HEK293 (cell line): ENCODE measurements at regions not wholly inside any gene's neighbourhood (a gene's known extent, or its start where the extent isn't known, plus 50 kb on each side); places are given as distances from the start of the nearest gene placed in this dataset.

ENCODE experiments used
- CTCF ChIA-PET: fragments of 350-600 bp; formaldehyde crosslinking; extraction: SDS; loops from one replicate; lab custom pipeline; 2021; ENCODE audit warnings: antibody characterized with exemption; lab: Yijun Ruan, JAX
- POLR2A ChIA-PET: fragments of 300-600 bp; formaldehyde crosslinking; extraction: SDS; loops from one replicate; lab custom pipeline; 2020; ENCODE audit warnings: antibody characterized with exemption, inconsistent platforms; lab: Yijun Ruan, JAX
- H3K27ac ChIP-seq: fragments of 200-500 bp; sonication (Bioruptor generic); 2 replicates; pipeline ENCODE4 v1.5.1; 2014; ENCODE audit warnings: low read depth, low read length, control low read depth, inconsistent platforms; ENCODE audit errors: extremely low read depth
- H3K36me3 ChIP-seq, 2 experiments: fragments of 200-500 bp in 1 of 2; sonication (Bioruptor generic) in 1 of 2; 1 replicate in 1 of 2; 2 replicates in 1 of 2; pipeline ENCODE4 v1.5.1; 2014 to 2017; ENCODE audit warnings: inconsistent platforms in 2 of 2, low read length in 2 of 2; ENCODE audit not compliant: control insufficient read depth in 2 of 2, insufficient read depth in 1 of 2
- H3K4me1 ChIP-seq: fragments of 200-500 bp; sonication (Bioruptor generic); 2 replicates; pipeline ENCODE4 v1.5.1; 2014; ENCODE audit warnings: mild to moderate bottlenecking, low read length, inconsistent platforms; ENCODE audit not compliant: control insufficient read depth, insufficient read depth
- H3K4me3 ChIP-seq: 2 replicates; pipeline ENCODE4 v1.5.1; 2011; ENCODE audit warnings: low read depth, mild to moderate bottlenecking, control low read depth, low read length, moderate library complexity
- H3K9me3 ChIP-seq: fragments of 200-500 bp; sonication (Bioruptor generic); 2 replicates; pipeline ENCODE4 v1.5.1; 2014; ENCODE audit warnings: low read depth, low read length, inconsistent platforms; ENCODE audit not compliant: control insufficient read depth, insufficient read depth
- MYNN ChIP-seq: fragments of 450-650 bp; formaldehyde crosslinking; IDR thresholded peaks from 2 replicates; pipeline ENCODE4 v1.5.1; 2016; ENCODE audit warnings: missing biosample characterization, missing genetic modification characterization, borderline replicate concordance
- RBAK ChIP-seq: fragments of 450-650 bp; formaldehyde crosslinking; IDR thresholded peaks from 2 replicates; pipeline ENCODE4 v1.5.1; 2016; ENCODE audit warnings: missing biosample characterization, missing genetic modification characterization
- TCF7L2 ChIP-seq: IDR thresholded peaks from 2 replicates; pipeline ENCODE4 v1.6.1; 2011; ENCODE audit warnings: low read depth, mild to moderate bottlenecking, inconsistent platforms, low read length, moderate library complexity, borderline replicate concordance
- WT1 ChIP-seq: fragments of 450-650 bp; formaldehyde crosslinking; IDR thresholded peaks from 2 replicates; pipeline ENCODE4 v1.5.1; 2016; ENCODE audit warnings: missing biosample characterization, missing genetic modification characterization
- ZBTB20 ChIP-seq: fragments of 450-650 bp; formaldehyde crosslinking; IDR thresholded peaks from 2 replicates; pipeline ENCODE4 v1.5.1; 2016; ENCODE audit warnings: missing biosample characterization, missing genetic modification characterization
- ZEB2 ChIP-seq: fragments of 450-650 bp; formaldehyde crosslinking; IDR thresholded peaks from 2 replicates; pipeline ENCODE4 v1.5.1; 2016; ENCODE audit warnings: missing biosample characterization, missing genetic modification characterization
- ZFP69B ChIP-seq: fragments of 450-650 bp; formaldehyde crosslinking; IDR thresholded peaks from 2 replicates; pipeline ENCODE4 v1.5.1; 2016; ENCODE audit warnings: missing biosample characterization, missing genetic modification characterization
- ZNF157 ChIP-seq: fragments of 450-650 bp; formaldehyde crosslinking; IDR thresholded peaks from 2 replicates; pipeline ENCODE4 v1.5.1; 2016; ENCODE audit warnings: missing biosample characterization, missing genetic modification characterization
- ZNF202 ChIP-seq: fragments of 450-650 bp; formaldehyde crosslinking; IDR thresholded peaks from 2 replicates; pipeline ENCODE4 v1.5.1; 2016; ENCODE audit warnings: missing biosample characterization, missing genetic modification characterization, borderline replicate concordance
- ZNF221 ChIP-seq: fragments of 450-650 bp; formaldehyde crosslinking; IDR thresholded peaks from 2 replicates; pipeline ENCODE4 v1.5.1; 2017; ENCODE audit warnings: missing biosample characterization, missing genetic modification characterization, borderline replicate concordance
- ZNF266 ChIP-seq: fragments of 450-650 bp; formaldehyde crosslinking; IDR thresholded peaks from 2 replicates; pipeline ENCODE4 v1.5.1; 2016; ENCODE audit warnings: missing biosample characterization, missing genetic modification characterization, low read depth
- ZNF324 ChIP-seq: fragments of 450-650 bp; formaldehyde crosslinking; IDR thresholded peaks from 2 replicates; pipeline ENCODE4 v1.5.1; 2016; ENCODE audit warnings: missing biosample characterization, missing genetic modification characterization
- ZNF341 ChIP-seq: fragments of 450-650 bp; formaldehyde crosslinking; IDR thresholded peaks from 2 replicates; pipeline ENCODE4; 2016; ENCODE audit warnings: low read depth, missing biosample characterization, missing genetic modification characterization
- ZNF423 ChIP-seq: fragments of 450-650 bp; formaldehyde crosslinking; IDR thresholded peaks from 2 replicates; pipeline ENCODE4 v1.5.1; 2016; ENCODE audit warnings: missing biosample characterization, missing genetic modification characterization
- ZNF473 ChIP-seq: fragments of 450-650 bp; formaldehyde crosslinking; IDR thresholded peaks from 2 replicates; pipeline ENCODE4 v1.5.1; 2017; ENCODE audit warnings: missing biosample characterization, missing genetic modification characterization
- ZNF514 ChIP-seq: fragments of 450-650 bp; formaldehyde crosslinking; IDR thresholded peaks from 2 replicates; pipeline ENCODE4 v1.5.1; 2016; ENCODE audit warnings: missing biosample characterization, missing genetic modification characterization
- ZNF529 ChIP-seq: fragments of 450-650 bp; formaldehyde crosslinking; IDR thresholded peaks from 2 replicates; pipeline ENCODE4 v1.5.1; 2017; ENCODE audit warnings: missing genetic modification characterization, missing biosample characterization; ENCODE audit not compliant: insufficient replicate concordance
- ZNF560 ChIP-seq: fragments of 450-650 bp; formaldehyde crosslinking; IDR thresholded peaks from 2 replicates; pipeline ENCODE4 v1.5.1; 2017; ENCODE audit warnings: missing biosample characterization, missing genetic modification characterization, borderline replicate concordance
- ZNF621 ChIP-seq: fragments of 450-650 bp; formaldehyde crosslinking; IDR thresholded peaks from 2 replicates; pipeline ENCODE4 v1.5.1; 2017; ENCODE audit warnings: missing biosample characterization, missing genetic modification characterization
- ZNF654 ChIP-seq: fragments of 450-650 bp; formaldehyde crosslinking; IDR thresholded peaks from 2 replicates; pipeline ENCODE4 v1.5.1; 2016; ENCODE audit warnings: low read depth, missing biosample characterization, missing genetic modification characterization
- ZNF768 ChIP-seq: fragments of 450-650 bp; formaldehyde crosslinking; IDR thresholded peaks from 2 replicates; pipeline ENCODE4 v1.5.1; 2018; ENCODE audit warnings: missing biosample characterization, mild to moderate bottlenecking, missing genetic modification characterization
- ZSCAN30 ChIP-seq: fragments of 450-650 bp; IDR thresholded peaks from 2 replicates; pipeline ENCODE4 v1.5.1; 2018; ENCODE audit warnings: missing biosample characterization, mild to moderate bottlenecking, missing genetic modification characterization, moderate library complexity
- TF ChIP-seq, protein P1 (sequence below): fragments of 450-650 bp; formaldehyde crosslinking; conservative IDR thresholded peaks from 2 replicates; pipeline ENCODE4 v1.5.1; 2016; ENCODE audit warnings: low read depth, missing biosample characterization, missing genetic modification characterization
- TF ChIP-seq, protein P2 (sequence below): fragments of 450-650 bp; formaldehyde crosslinking; IDR thresholded peaks from 2 replicates; pipeline ENCODE4 v1.5.0; 2017; ENCODE audit warnings: missing biosample characterization, missing genetic modification characterization, borderline replicate concordance
- TF ChIP-seq, protein P3 (sequence below): fragments of 450-650 bp; formaldehyde crosslinking; IDR thresholded peaks from 2 replicates; pipeline ENCODE4 v1.5.1; 2016; ENCODE audit warnings: missing biosample characterization, missing genetic modification characterization
- TF ChIP-seq, protein P4 (sequence below): IDR thresholded peaks from 2 replicates; pipeline ENCODE4 v1.6.1; 2011; ENCODE audit warnings: mild to moderate bottlenecking, low read depth, low read length, borderline replicate concordance

DNA sequence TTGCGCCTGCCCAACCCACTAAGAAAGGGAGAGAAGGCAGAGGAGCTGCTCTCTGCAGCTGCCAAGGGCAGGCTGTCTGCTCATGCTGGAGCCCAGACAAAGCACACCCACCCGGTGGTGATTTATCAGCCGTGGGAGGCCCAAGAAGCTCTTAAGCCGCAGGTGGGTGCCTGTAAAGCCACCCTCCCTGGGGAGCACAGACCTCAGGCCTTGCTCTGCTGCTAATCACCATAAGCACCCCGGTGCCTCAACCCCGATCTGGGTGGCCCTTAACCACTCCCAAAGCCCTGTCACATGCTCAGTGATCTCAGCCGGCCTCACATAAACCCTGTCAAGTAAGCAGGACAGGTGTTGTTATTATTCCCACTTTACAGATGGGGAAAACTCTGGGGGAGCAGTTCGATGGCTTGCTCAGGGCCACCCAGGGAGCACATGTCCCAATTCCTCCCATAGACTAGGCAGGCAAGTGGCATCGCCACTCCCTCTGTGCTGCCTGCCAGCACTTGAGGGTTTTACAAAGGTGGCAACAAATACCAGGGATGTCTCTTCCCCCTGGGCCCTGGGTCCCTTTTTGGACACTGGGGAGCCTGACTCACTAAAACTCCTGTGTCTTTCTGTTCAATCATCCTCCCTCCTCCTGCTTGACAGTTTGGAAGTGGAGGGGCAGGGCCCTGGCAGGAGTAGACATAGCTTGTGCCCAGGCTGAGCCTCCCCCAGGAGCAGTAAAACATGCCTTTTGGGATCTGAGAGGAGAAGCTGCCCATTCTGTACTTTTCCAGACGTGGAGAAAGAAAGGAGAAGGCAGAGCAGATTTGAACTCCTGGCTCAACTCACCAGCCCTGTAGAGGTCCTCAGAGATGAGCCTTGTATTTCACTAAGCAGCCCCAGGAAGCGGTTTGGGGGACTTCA is 299.3 kb downstream of the SOX9 start (continued):
- TF ChIP-seq WT1 (peak; percentile 35; the same call in 1 of the 2 replicates), ZBTB20 (tag by site-specific recombination) (no peak), ZNF221 (tag by site-specific recombination) (no peak), ZSCAN30 (tag by site-specific recombination) (no peak), ZNF423 (tag by site-specific recombination) (peak; percentile 84), TCF7L2 (no peak), ZNF157 (no peak), ZEB2 (no peak), MYNN (no peak), RBAK (tag by site-specific recombination) (no peak)
- TF ChIP-seq, protein P1, sequence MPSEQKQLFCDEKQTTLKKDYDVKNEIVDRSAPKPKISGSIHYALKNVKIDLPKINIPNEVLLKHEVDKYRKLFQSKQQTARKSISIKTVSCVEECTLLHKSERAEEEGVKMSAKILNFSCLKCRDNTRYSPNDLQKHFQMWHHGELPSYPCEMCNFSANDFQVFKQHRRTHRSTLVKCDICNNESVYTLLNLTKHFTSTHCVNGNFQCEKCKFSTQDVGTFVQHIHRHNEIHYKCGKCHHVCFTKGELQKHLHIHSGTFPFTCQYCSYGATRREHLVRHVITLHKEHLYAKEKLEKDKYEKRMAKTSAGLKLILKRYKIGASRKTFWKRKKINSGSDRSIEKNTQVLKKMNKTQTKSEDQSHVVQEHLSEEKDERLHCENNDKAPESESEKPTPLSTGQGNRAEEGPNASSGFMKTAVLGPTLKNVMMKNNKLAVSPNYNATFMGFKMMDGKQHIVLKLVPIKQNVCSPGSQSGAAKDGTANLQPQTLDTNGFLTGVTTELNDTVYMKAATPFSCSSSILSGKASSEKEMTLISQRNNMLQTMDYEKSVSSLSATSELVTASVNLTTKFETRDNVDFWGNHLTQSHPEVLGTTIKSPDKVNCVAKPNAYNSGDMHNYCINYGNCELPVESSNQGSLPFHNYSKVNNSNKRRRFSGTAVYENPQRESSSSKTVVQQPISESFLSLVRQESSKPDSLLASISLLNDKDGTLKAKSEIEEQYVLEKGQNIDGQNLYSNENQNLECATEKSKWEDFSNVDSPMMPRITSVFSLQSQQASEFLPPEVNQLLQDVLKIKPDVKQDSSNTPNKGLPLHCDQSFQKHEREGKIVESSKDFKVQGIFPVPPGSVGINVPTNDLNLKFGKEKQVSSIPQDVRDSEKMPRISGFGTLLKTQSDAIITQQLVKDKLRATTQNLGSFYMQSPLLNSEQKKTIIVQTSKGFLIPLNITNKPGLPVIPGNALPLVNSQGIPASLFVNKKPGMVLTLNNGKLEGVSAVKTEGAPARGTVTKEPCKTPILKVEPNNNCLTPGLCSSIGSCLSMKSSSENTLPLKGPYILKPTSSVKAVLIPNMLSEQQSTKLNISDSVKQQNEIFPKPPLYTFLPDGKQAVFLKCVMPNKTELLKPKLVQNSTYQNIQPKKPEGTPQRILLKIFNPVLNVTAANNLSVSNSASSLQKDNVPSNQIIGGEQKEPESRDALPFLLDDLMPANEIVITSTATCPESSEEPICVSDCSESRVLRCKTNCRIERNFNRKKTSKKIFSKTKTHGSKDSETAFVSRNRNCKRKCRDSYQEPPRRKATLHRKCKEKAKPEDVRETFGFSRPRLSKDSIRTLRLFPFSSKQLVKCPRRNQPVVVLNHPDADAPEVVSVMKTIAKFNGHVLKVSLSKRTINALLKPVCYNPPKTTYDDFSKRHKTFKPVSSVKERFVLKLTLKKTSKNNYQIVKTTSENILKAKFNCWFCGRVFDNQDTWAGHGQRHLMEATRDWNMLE = no peak

DNA sequence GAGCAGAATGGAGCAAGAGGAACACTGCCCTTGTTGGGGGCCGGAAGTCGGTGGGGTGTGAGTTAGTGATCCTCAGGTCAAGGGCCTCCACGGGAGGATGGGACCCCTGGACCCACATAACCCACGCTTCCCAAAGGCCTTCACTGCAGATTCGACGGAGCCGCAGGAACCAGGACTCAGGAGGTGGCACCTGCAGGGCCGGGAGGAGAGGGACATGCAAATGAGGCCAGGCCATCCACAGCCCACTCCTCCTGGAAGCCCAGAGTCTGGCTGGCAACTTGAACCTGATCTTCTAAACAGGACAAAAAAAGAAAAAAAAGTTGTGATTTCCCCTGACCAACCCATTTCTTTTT is 299.9 kb downstream of the SOX9 start:
- H3K4me1 ChIP-seq = peaks cover 19% of the 10 kb centered on the region; the same call in 1 of the 2 replicates
- H3K4me3 ChIP-seq = no peak overlapping the region
- POLR2A ChIA-PET = interaction anchor here (1.6 kb wide), 1 partner anchor 300 kb away, joined by 5 read pairs; the partner anchor contains the start of gene SOX9
- H3K9me3 ChIP-seq = peaks cover 5% of the 10 kb centered on the region
- CTCF ChIA-PET = no interaction called here
- H3K27ac ChIP-seq = peak overlapping the region; percentile 55; the same call in 1 of the 2 replicates
- H3K36me3 ChIP-seq = no peaks in the 10 kb centered on the region
- TF ChIP-seq ZNF529 (tag by site-specific recombination) = no peak
- no peak for TF ChIP-seq ZFP69B (tag by site-specific recombination)
- TF ChIP-seq ZNF654 = no peak
- TF ChIP-seq, protein P2, sequence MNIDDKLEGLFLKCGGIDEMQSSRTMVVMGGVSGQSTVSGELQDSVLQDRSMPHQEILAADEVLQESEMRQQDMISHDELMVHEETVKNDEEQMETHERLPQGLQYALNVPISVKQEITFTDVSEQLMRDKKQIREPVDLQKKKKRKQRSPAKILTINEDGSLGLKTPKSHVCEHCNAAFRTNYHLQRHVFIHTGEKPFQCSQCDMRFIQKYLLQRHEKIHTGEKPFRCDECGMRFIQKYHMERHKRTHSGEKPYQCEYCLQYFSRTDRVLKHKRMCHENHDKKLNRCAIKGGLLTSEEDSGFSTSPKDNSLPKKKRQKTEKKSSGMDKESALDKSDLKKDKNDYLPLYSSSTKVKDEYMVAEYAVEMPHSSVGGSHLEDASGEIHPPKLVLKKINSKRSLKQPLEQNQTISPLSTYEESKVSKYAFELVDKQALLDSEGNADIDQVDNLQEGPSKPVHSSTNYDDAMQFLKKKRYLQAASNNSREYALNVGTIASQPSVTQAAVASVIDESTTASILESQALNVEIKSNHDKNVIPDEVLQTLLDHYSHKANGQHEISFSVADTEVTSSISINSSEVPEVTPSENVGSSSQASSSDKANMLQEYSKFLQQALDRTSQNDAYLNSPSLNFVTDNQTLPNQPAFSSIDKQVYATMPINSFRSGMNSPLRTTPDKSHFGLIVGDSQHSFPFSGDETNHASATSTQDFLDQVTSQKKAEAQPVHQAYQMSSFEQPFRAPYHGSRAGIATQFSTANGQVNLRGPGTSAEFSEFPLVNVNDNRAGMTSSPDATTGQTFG (tag by site-specific recombination) = no peak
- no peak for TF ChIP-seq ZBTB20 (tag by site-specific recombination)
- TF ChIP-seq ZNF423 (tag by site-specific recombination) = no peak
- TF ChIP-seq ZNF560 (tag by site-specific recombination) = no peak
- no peak for TF ChIP-seq ZNF324 (tag by site-specific recombination)
- TF ChIP-seq, protein P3, sequence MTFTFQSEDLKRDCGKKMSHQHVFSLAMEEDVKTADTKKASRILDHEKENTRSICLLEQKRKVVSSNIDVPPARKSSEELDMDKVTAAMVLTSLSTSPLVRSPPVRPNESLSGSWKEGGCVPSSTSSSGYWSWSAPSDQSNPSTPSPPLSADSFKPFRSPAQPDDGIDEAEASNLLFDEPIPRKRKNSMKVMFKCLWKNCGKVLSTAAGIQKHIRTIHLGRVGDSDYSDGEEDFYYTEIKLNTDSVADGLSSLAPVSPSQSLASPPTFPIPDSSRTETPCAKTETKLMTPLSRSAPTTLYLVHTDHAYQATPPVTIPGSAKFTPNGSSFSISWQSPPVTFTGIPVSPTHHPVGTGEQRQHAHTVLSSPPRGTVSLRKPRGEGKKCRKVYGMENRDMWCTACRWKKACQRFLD (tag by site-specific recombination) = no peak
- TF ChIP-seq ZNF768 = no peak
- TF ChIP-seq ZNF514 = no peak
- no peak for TF ChIP-seq ZNF266 (tag by site-specific recombination)
- no peak for TF ChIP-seq ZNF341 (tag by site-specific recombination)
- no peak for TF ChIP-seq ZNF202 (tag by site-specific recombination)
- TF ChIP-seq ZNF473 = no peak
- TF ChIP-seq, protein P4, sequence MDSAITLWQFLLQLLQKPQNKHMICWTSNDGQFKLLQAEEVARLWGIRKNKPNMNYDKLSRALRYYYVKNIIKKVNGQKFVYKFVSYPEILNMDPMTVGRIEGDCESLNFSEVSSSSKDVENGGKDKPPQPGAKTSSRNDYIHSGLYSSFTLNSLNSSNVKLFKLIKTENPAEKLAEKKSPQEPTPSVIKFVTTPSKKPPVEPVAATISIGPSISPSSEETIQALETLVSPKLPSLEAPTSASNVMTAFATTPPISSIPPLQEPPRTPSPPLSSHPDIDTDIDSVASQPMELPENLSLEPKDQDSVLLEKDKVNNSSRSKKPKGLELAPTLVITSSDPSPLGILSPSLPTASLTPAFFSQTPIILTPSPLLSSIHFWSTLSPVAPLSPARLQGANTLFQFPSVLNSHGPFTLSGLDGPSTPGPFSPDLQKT = no peak
- TF ChIP-seq ZNF621 (tag by site-specific recombination) = no peak
